DND-41 (cell line): ENCODE measurements at regions not wholly inside any gene's neighbourhood (a gene's known extent, or its start where the extent isn't known, plus 50 kb on each side); places are given as distances from the start of the nearest gene placed in this dataset.

Experiments
- ATAC-seq: fragments of 200-7000 bp; cut with Tn5 transposase; 3 replicates; pipeline ENCODE4 v1.9.1; 2021; ENCODE audit warnings: low read depth; ENCODE audit not compliant: insufficient read depth
- DNase-seq: peaks from one replicate; pipeline ENCODE4 v3.0.0-alpha.2; 2020
- H2AFZ ChIP-seq: 2 replicates; pipeline ENCODE4 v1.6.0; 2012; ENCODE audit warnings: low read depth, low read length
- H3K27ac ChIP-seq: 2 replicates; pipeline ENCODE4 v1.5.1; 2012; ENCODE audit warnings: low read length, inconsistent platforms
- H3K27me3 ChIP-seq: fragments of 200-600 bp; sonication (generic); 2 replicates; pipeline ENCODE4 v1.6.0; 2012; ENCODE audit warnings: low read length, mild to moderate bottlenecking, inconsistent platforms; ENCODE audit not compliant: insufficient read depth, poor library complexity
- H3K36me3 ChIP-seq: 2 replicates; pipeline ENCODE4 v1.5.1; 2012; ENCODE audit warnings: low read length, inconsistent platforms; ENCODE audit not compliant: insufficient read depth
- H3K4me1 ChIP-seq: 2 replicates; pipeline ENCODE4 v1.5.1; 2012; ENCODE audit warnings: mild to moderate bottlenecking, low read length; ENCODE audit not compliant: insufficient read depth
- H3K4me2 ChIP-seq: 2 replicates; pipeline ENCODE4 v1.6.0; 2012; ENCODE audit warnings: mild to moderate bottlenecking, moderate library complexity, low read length, inconsistent platforms; ENCODE audit not compliant: insufficient read depth
- H3K4me3 ChIP-seq, 2 experiments: fragments of 200-600 bp in 1 of 2; shearing (Covaris generic) in 1 of 2; 2 replicates each; pipeline ENCODE4 v1.5.1; 2012 to 2016; ENCODE audit warnings: inconsistent platforms in 2 of 2, low read length in 2 of 2, mild to moderate bottlenecking in 2 of 2, low read depth in 1 of 2, moderate library complexity in 1 of 2
- H3K79me2 ChIP-seq: 2 replicates; pipeline ENCODE4 v1.6.0; 2012; ENCODE audit warnings: low read length, inconsistent platforms; ENCODE audit not compliant: insufficient read depth
- H3K9ac ChIP-seq: 2 replicates; pipeline ENCODE4 v1.6.0; 2012; ENCODE audit warnings: low read depth, mild to moderate bottlenecking, inconsistent platforms, low read length, moderate library complexity
- H3K9me3 ChIP-seq: 2 replicates; pipeline ENCODE4 v1.5.1; 2012; ENCODE audit warnings: low read length, moderate library complexity, mild to moderate bottlenecking, inconsistent platforms; ENCODE audit not compliant: insufficient read depth, severe bottlenecking
- H4K20me1 ChIP-seq: 2 replicates; pipeline ENCODE4 v1.6.0; 2012; ENCODE audit warnings: low read length; ENCODE audit not compliant: insufficient read depth
- EZH2 ChIP-seq: IDR thresholded peaks from 3 replicates; pipeline ENCODE4 v1.6.1; 2012; ENCODE audit warnings: borderline replicate concordance, low read depth, mild to moderate bottlenecking, moderate library complexity, low read length, inconsistent platforms; ENCODE audit not compliant: severe bottlenecking
- TF ChIP-seq, protein P1 (sequence below): IDR thresholded peaks from 2 replicates; pipeline ENCODE4 v1.5.1; 2012; ENCODE audit warnings: borderline replicate concordance, low read length, moderate library complexity, mild to moderate bottlenecking; ENCODE audit not compliant: poor library complexity, severe bottlenecking; ENCODE audit errors: extremely low read depth

DNA sequence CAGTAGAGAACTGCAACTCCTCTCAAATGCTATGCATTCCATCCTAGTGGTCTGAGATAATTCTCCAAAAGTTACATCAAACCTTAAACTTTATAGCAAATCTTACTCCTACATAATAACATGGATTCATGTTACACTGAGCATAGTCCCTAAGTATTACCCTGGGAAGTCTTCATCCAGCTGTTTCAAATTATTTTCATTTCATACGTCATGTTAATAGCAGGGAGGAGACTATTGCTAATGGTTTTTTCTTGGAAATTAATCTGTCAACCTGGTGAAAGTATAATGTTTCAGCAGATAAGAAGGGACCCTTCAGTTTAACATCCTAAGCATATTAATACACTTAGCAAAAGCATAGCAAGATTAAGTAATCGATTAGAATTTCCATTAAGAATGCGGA, 318.1 kb downstream of the USP25 start:
- DNase-seq (no peak), ATAC-seq (no peak)
- no peaks in the 10 kb centered on the region for H3K79me2 ChIP-seq
- H3K9me3 ChIP-seq = no peaks in the 10 kb centered on the region
- no peak overlapping the region for H3K27ac ChIP-seq
- H4K20me1 ChIP-seq = no peaks in the 10 kb centered on the region
- H2AFZ ChIP-seq = no peak overlapping the region
- no peak overlapping the region for H3K9ac ChIP-seq
- no peaks in the 10 kb centered on the region for H3K4me1 ChIP-seq
- H3K4me2 ChIP-seq = no peak overlapping the region
- no peak for TF ChIP-seq EZH2
- TF ChIP-seq, protein P1, sequence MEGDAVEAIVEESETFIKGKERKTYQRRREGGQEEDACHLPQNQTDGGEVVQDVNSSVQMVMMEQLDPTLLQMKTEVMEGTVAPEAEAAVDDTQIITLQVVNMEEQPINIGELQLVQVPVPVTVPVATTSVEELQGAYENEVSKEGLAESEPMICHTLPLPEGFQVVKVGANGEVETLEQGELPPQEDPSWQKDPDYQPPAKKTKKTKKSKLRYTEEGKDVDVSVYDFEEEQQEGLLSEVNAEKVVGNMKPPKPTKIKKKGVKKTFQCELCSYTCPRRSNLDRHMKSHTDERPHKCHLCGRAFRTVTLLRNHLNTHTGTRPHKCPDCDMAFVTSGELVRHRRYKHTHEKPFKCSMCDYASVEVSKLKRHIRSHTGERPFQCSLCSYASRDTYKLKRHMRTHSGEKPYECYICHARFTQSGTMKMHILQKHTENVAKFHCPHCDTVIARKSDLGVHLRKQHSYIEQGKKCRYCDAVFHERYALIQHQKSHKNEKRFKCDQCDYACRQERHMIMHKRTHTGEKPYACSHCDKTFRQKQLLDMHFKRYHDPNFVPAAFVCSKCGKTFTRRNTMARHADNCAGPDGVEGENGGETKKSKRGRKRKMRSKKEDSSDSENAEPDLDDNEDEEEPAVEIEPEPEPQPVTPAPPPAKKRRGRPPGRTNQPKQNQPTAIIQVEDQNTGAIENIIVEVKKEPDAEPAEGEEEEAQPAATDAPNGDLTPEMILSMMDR = no peak
- no peaks in the 10 kb centered on the region for H3K36me3 ChIP-seq
- no peaks in the 10 kb centered on the region for H3K27me3 ChIP-seq
- no peak overlapping the region for H3K4me3 ChIP-seq

DNA sequence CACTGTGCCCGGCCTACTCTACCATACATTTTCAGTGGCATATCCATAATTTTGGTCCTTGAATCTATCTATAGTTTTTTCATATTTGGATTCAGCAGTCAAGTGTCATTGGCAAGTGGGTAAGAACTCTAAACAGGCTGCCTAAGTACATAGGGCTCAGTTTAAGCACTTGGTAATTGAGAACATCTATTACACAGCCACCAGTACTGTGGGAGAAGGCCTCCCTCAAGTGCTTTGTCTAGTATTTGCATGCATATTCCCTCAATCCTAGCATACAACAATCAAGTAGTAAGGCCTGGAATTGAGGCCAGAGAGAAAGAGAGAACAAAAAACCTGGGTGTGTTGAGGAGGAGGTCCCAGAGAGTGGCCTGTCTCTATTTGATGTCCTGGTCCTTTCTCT, 325.2 kb downstream of the USP25 start:
- TF ChIP-seq EZH2 = no peak
- TF ChIP-seq, protein P1 = no peak
- Histone ChIP-seq H3K9ac (no peak overlapping the region), H3K4me2 (no peak overlapping the region), H3K4me3 (no peak overlapping the region), H3K9me3 (no peaks in the 10 kb centered on the region), H3K27ac (no peak overlapping the region), H3K27me3 (no peaks in the 10 kb centered on the region), H3K4me1 (no peaks in the 10 kb centered on the region), H3K79me2 (no peaks in the 10 kb centered on the region), H2AFZ (no peak overlapping the region), H4K20me1 (no peaks in the 10 kb centered on the region), H3K36me3 (no peaks in the 10 kb centered on the region)
- no peak for ATAC-seq
- DNase-seq = no peak

DNA sequence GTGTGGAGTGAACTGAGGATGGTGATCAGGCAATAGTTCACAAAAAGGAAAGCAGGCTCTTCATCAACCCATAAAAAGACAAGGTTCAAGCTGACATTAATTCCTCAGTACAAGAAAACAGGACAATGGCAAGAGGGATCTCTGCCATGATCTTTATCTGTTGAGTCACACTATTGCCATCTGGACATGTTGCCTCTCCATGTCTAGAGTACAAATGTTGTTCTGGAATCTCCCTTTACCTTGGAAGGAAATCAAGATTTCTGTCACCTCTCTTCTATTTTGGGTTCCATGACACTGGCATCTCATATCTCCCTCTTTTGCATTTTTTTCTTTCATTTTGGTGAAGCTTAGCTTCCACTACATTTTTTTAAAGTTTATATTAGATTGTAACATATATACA, 329.1 kb downstream of the USP25 start:
- ATAC-seq = no peak
- Histone ChIP-seq H3K27me3 (no peaks in the 10 kb centered on the region), H3K9ac (no peak overlapping the region), H4K20me1 (no peaks in the 10 kb centered on the region), H3K4me2 (no peak overlapping the region), H2AFZ (no peak overlapping the region), H3K36me3 (no peaks in the 10 kb centered on the region), H3K9me3 (peaks cover 10% of the 10 kb centered on the region), H3K4me3 (no peak overlapping the region), H3K27ac (no peak overlapping the region), H3K4me1 (no peaks in the 10 kb centered on the region), H3K79me2 (no peaks in the 10 kb centered on the region)
- DNase-seq = no peak
- no peak for TF ChIP-seq EZH2
- TF ChIP-seq, protein P1 = no peak

DNA sequence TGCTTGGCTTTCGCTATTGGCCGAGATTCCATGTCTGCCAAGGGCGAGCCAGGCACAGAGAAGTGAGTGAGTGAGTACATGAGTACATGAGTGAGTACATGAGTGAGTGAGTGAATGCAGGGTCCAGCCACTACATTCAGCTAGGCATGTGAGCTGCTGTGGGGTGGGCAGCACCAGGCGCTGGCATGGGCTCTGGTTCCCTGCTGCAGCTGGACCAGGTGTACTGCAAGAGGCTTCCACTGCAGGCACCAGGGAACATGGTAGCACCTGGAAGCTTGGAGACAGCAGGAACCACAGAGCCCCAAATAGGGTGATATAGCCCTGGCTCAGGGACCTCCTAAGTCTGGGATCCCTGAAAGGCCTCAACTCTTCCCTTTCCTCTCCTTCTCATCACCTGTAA, 330.2 kb downstream of the USP25 start:
- DNase-seq = no peak
- H3K9ac ChIP-seq = no peak overlapping the region
- H3K4me1 ChIP-seq = no peaks in the 10 kb centered on the region
- no peaks in the 10 kb centered on the region for H3K79me2 ChIP-seq
- no peaks in the 10 kb centered on the region for H4K20me1 ChIP-seq
- H3K36me3 ChIP-seq = no peaks in the 10 kb centered on the region
- H3K4me3 ChIP-seq = no peak overlapping the region
- H3K4me2 ChIP-seq = no peak overlapping the region
- peaks cover 10% of the 10 kb centered on the region for H3K9me3 ChIP-seq
- no peaks in the 10 kb centered on the region for H3K27me3 ChIP-seq
- no peak overlapping the region for H2AFZ ChIP-seq
- no peak overlapping the region for H3K27ac ChIP-seq
- TF ChIP-seq, protein P1 = no peak
- TF ChIP-seq EZH2 = no peak
- no peak for ATAC-seq
